GM19324 (cell line): ENCODE measurements at regions not wholly inside any gene's neighbourhood (a gene's known extent, or its start where the extent isn't known, plus 50 kb on each side); places are given as distances from the start of the nearest gene placed in this dataset.
"Not testable (repeated sequence)": the region's sequence is repeated elsewhere in the genome, so short reads cannot be mapped to it uniquely, and the experiment has no call there.

ENCODE experiments used
- ATAC-seq: cut with Tn5 transposase; IDR thresholded peaks from one replicate; pipeline ENCODE4 v1.9.1; 2021; ENCODE audit warnings: mild to moderate bottlenecking, moderate library complexity; ENCODE audit not compliant: unreplicated experiment, low FRiP score

- no peak for ATAC-seq
Observed at GRCh38 chr9:91017245-91017644, 215.6 kb downstream of the SYK start.

- ATAC-seq = not testable (repeated sequence)
Observed at GRCh38 chr9:91019871-91020270, 218.3 kb downstream of the SYK start.

GRCh38 chr9:91021656-91022055, 220.0 kb downstream of the SYK start:
- not testable (repeated sequence) for ATAC-seq

- no peak for ATAC-seq
Observed at GRCh38 chr9:91023741-91024140, 222.1 kb downstream of the SYK start.

- no peak for ATAC-seq
Observed at GRCh38 chr9:91024841-91025240, 223.2 kb downstream of the SYK start.

GRCh38 chr9:91025856-91026255, 224.2 kb downstream of the SYK start:
- ATAC-seq = no peak

GRCh38 chr9:91026266-91026665, 224.6 kb downstream of the SYK start:
- ATAC-seq = no peak

- ATAC-seq = no peak
Observed at GRCh38 chr9:91027005-91027404, 225.4 kb downstream of the SYK start.

- ATAC-seq = no peak
Observed at GRCh38 chr9:91028166-91028827, 226.7 kb downstream of the SYK start.

GRCh38 chr9:91029650-91030361, 228.2 kb downstream of the SYK start:
- no peak for ATAC-seq

GRCh38 chr9:91032121-91032531, 230.5 kb downstream of the SYK start:
- ATAC-seq = no peak

- ATAC-seq = no peak
Observed at GRCh38 chr9:91033270-91033669, 231.7 kb downstream of the SYK start.

- ATAC-seq = no peak
Observed at GRCh38 chr9:91033797-91034196, 232.2 kb downstream of the SYK start.

GRCh38 chr9:91034521-91034920, 232.9 kb downstream of the SYK start:
- no peak for ATAC-seq

- no peak for ATAC-seq
Observed at GRCh38 chr9:91034976-91035824, 233.6 kb downstream of the SYK start.

GRCh38 chr9:91035825-91036208, 234.2 kb downstream of the SYK start:
- ATAC-seq = no peak

- no peak for ATAC-seq
Observed at GRCh38 chr9:91036356-91036755, 234.7 kb downstream of the SYK start.

- ATAC-seq = no peak
Observed at GRCh38 chr9:91036826-91037510, 235.3 kb downstream of the SYK start.

- ATAC-seq = no peak
Observed at GRCh38 chr9:91037511-91038482, 236.2 kb downstream of the SYK start.
